ENCODE measurements at regions not wholly inside any gene's neighbourhood (a gene's known extent, or its start where the extent isn't known, plus 50 kb on each side); places are given as distances from the start of the nearest gene placed in this dataset.
"Not testable (repeated sequence)": the region's sequence is repeated elsewhere in the genome, so short reads cannot be mapped to it uniquely, and the experiment has no call there.

DNA sequence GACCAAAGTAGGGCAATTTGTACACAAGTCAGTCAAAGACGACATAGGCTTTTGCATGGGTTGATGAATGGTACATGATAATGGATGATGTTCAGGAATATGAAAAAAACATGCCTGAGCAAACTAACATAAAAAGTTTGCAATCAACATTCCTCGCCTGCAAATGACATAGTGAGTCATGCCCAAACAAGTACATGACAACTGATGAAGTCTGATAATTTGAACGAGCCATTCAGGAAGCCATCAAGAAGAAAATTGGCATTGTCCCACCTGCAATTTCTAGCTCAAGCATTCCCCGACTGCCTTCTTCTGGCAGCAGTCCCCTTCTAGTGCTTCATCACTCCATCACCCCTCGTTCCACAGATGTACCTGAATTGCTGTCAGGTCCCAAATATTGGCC lies 118.4 kb upstream of the NR5A2 start:
- Histone ChIP-seq H3K27ac (no peak overlapping the region), H3K27me3 (no peaks in the 10 kb centered on the region), H3K36me3 (no peaks in the 10 kb centered on the region), H3K9me3 (no peaks in the 10 kb centered on the region), H3K4me3 (no peak overlapping the region), H3K4me1 (no peaks in the 10 kb centered on the region)
- intact Hi-C loops (cut with DNase I; ENCODE audit: low total_unique reads), result no loop called here
- DNase-seq, result no peak
- TF ChIP-seq, protein P1, sequence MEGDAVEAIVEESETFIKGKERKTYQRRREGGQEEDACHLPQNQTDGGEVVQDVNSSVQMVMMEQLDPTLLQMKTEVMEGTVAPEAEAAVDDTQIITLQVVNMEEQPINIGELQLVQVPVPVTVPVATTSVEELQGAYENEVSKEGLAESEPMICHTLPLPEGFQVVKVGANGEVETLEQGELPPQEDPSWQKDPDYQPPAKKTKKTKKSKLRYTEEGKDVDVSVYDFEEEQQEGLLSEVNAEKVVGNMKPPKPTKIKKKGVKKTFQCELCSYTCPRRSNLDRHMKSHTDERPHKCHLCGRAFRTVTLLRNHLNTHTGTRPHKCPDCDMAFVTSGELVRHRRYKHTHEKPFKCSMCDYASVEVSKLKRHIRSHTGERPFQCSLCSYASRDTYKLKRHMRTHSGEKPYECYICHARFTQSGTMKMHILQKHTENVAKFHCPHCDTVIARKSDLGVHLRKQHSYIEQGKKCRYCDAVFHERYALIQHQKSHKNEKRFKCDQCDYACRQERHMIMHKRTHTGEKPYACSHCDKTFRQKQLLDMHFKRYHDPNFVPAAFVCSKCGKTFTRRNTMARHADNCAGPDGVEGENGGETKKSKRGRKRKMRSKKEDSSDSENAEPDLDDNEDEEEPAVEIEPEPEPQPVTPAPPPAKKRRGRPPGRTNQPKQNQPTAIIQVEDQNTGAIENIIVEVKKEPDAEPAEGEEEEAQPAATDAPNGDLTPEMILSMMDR (IDR thresholded peaks at IDR 0.05), result no peak

DNA sequence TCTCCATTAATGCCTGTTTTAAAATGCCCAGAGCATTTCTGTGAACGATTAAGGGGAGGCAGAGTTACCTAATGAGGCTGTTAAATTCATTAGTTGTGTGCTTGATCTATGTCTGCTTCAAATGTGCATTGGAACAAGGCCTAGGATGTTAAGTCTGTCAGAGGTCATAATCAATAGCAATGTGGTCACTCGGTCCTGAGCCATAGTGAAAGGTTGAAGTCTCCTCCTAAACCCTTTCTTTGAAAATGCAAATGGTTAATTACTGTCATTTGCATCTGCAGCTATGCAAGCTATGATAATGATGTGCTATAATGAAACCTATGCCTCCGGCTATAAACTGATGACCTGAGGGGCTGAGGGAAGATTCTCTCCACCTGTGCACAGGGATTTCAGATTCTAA lies 114.2 kb upstream of the NR5A2 start:
- H3K9me3 ChIP-seq, result no peaks in the 10 kb centered on the region
- H3K36me3 ChIP-seq, result no peaks in the 10 kb centered on the region
- H3K4me3 ChIP-seq, result no peak overlapping the region
- DNase-seq, result no peak
- H3K27me3 ChIP-seq, result no peaks in the 10 kb centered on the region
- TF ChIP-seq, protein P1 (IDR thresholded peaks at IDR 0.05), result no peak
- intact Hi-C loops (cut with DNase I; ENCODE audit: low total_unique reads), result no loop called here
- no peaks in the 10 kb centered on the region for H3K4me1 ChIP-seq
- no peak overlapping the region for H3K27ac ChIP-seq

DNA sequence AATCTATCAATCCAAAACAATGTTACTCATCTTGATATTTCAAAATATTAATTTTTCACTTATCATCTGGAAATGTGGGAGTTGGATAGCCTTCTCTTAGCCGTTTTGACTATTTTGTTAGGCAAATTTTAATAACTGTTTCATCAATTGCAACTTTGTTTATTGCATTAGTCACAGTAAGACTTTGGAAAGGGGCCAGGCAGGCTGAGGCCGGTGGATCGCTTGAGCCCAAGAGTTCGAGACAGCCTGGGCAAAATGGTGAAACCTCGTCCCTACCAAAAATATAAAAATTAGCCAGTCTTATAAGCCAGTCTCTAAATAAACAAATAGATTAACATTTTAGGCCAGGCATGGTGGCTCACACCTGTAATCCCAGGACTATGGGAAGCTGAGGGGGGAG lies 113.0 kb upstream of the NR5A2 start:
- Histone ChIP-seq H3K27ac (no peak overlapping the region), H3K9me3 (no peaks in the 10 kb centered on the region), H3K27me3 (no peaks in the 10 kb centered on the region), H3K4me3 (no peak overlapping the region), H3K36me3 (no peaks in the 10 kb centered on the region), H3K4me1 (no peaks in the 10 kb centered on the region)
- intact Hi-C loops (cut with DNase I; ENCODE audit: low total_unique reads), result no loop called here
- DNase-seq, result no peak
- TF ChIP-seq, protein P1 (IDR thresholded peaks at IDR 0.05), result no peak

DNA sequence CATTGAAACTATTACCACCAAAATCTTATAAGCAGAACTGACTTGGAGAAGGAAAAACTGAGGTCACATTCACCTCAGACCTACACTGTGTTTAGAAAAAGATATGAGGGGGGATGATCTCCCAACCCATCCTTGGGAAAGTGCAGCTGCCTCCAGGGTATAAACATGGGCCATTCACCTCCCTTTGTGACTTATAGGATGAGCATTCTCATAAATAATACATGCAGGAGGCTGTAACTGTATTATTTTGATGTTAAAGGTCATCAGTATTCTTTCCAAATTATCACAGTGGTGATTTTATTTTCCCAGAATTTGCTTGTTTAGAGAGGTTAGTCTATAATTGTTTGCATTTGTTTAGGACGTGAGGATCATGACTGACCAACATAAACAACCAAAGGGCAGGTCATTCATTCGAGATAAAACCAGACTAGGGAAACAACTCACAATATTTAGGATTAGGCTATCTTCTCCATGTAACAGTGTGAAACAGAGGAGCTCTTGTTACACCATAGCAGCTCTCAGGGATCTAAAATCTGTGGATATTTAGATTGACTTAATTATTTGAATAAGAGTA lies 109.2 kb upstream of the NR5A2 start:
- H3K9me3 ChIP-seq, result no peaks in the 10 kb centered on the region
- H3K27me3 ChIP-seq, result no peaks in the 10 kb centered on the region
- no peak overlapping the region for H3K4me3 ChIP-seq
- H3K4me1 ChIP-seq, result no peaks in the 10 kb centered on the region
- H3K36me3 ChIP-seq, result no peaks in the 10 kb centered on the region
- intact Hi-C loops (cut with DNase I; ENCODE audit: low total_unique reads), result no loop called here
- no peak overlapping the region for H3K27ac ChIP-seq
- DNase-seq, result no peak
- TF ChIP-seq, protein P1 (IDR thresholded peaks at IDR 0.05), result no peak

DNA sequence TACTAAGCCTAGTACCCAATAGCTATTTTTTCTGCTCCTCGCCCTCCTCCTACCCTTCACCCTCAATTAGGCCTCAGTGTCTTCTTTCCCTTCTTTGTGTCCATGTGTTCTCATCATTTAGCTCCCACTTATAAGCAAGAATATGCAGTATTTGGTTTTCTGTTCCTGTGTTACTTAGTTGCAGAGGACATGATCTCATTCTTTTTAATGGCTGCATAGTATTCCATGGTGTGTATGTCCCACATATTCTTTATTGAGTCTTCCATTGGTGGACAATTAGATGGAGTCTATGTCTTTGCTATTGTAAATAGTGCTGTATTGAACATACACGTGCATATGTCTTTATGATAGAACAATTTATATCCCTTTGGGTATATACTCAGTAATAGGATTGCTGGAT lies 106.9 kb upstream of the NR5A2 start:
- Histone ChIP-seq H3K27ac (no peak overlapping the region), H3K4me1 (no peaks in the 10 kb centered on the region), H3K36me3 (no peaks in the 10 kb centered on the region), H3K9me3 (no peaks in the 10 kb centered on the region), H3K27me3 (no peaks in the 10 kb centered on the region), H3K4me3 (no peak overlapping the region)
- no peak for DNase-seq
- TF ChIP-seq, protein P1 (IDR thresholded peaks at IDR 0.05), result no peak
- intact Hi-C loops (cut with DNase I; ENCODE audit: low total_unique reads), result no loop called here

DNA sequence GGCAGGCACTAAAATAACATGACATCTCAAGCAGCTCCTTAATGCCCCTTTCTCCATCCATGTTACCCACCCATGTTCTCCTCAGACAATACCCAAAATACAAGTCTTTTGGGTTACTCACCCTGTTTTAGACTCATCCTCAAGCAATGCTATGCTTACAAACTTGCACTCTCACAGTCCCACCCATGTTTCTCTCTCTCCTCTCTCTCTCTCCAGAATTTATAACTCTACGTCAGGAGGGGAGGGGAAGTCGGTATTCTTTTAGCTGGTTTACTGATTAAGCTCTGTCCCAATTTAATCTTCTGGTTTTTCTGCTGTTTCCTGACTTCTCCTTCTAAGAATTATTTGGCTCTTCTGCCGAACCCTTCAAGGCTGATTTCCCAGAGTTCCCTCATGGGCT lies 98.0 kb upstream of the NR5A2 start:
- no peaks in the 10 kb centered on the region for H3K36me3 ChIP-seq
- H3K4me3 ChIP-seq, result no peak overlapping the region
- no peaks in the 10 kb centered on the region for H3K9me3 ChIP-seq
- H3K27me3 ChIP-seq, result no peaks in the 10 kb centered on the region
- TF ChIP-seq, protein P1 (IDR thresholded peaks at IDR 0.05), result no peak
- H3K4me1 ChIP-seq, result no peaks in the 10 kb centered on the region
- DNase-seq, result no peak
- H3K27ac ChIP-seq, result no peak overlapping the region
- intact Hi-C loops (cut with DNase I; ENCODE audit: low total_unique reads), result no loop called here

DNA sequence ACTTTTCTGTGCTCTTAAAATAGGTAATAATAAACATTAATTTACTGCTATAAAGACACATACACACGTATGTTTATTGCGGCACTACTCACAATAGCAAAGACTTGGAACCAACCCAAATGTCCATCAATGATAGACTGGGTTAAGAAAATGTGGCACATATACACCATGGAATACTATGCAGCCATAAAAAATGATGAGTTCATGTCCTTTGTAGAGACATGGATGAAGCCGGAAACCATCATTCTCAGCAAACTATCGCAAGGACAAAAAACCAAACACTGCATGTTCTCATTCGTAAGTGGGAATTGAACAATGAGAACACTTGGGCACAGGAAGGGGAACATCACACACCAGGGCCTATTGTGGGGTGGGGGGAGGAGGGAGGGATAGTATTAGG lies 97.4 kb upstream of the NR5A2 start:
- intact Hi-C loops (cut with DNase I; ENCODE audit: low total_unique reads); H3K27me3 ChIP-seq; DNase-seq; H3K9me3 ChIP-seq; H3K36me3 ChIP-seq; H3K4me3 ChIP-seq; H3K4me1 ChIP-seq; H3K27ac ChIP-seq: not testable (repeated sequence)

All from tibial artery (tissue), 4 donors.